Activated naive CD4-positive, alpha-beta T cell treated with anti-CD3 and anti-CD28 coated beads, Interleukin-2, amount 50 U/mL, for 72 hours (primary cell): ENCODE measurements at regions not wholly inside any gene's neighbourhood (a gene's known extent, or its start where the extent isn't known, plus 50 kb on each side); places are given as distances from the start of the nearest gene placed in this dataset.

Experiments
- ATAC-seq, 2 donors: fragments of 150-1000 bp; cut with Tn5 transposase; 2 replicates each; pipeline ENCODE4 v1.10.0; 2021; ENCODE audit warnings: mild to moderate bottlenecking in 2 of 2, moderate library complexity in 2 of 2
- DNase-seq, 2 donors: peaks; one replicate each; pipeline ENCODE4 v3.0.0; 2021 to 2022; ENCODE audit warnings: low spot score in 2 of 2
- H3K27ac Mint-ChIP-seq, 2 donors: one replicate each; pipeline ENCODE4 v1.8.0; 2022; ENCODE audit warnings: mild to moderate bottlenecking in 2 of 2, mixed read lengths in 2 of 2
- H3K36me3 Mint-ChIP-seq, 2 donors: one replicate each; pipeline ENCODE4 v1.8.0; 2022; ENCODE audit warnings: mixed read lengths in 2 of 2
- H3K9me3 Mint-ChIP-seq, 2 donors: one replicate each; pipeline ENCODE4 v1.8.0; 2022; ENCODE audit warnings: mixed read lengths in 2 of 2

- DNase-seq, result peak in 1 of 2 donors; percentile 18
- peak overlapping the region in 1 of 2 donors; percentile 86 for H3K27ac Mint-ChIP-seq
- H3K9me3 Mint-ChIP-seq, result peaks cover 18 to 22% of the 10 kb centered on the region in 2 donors
- peaks cover 15 to 20% of the 10 kb centered on the region in 2 donors for H3K36me3 Mint-ChIP-seq
- ATAC-seq, result no peak
These were observed 357.2 kb upstream of the GATB start for GRCh38 chr4:152117933-152118507.

- H3K9me3 Mint-ChIP-seq, result peaks cover 16 to 19% of the 10 kb centered on the region in 2 donors
- ATAC-seq (no peak), DNase-seq (peak in 1 of 2 donors; percentile 20)
- H3K36me3 Mint-ChIP-seq, result peaks cover 13 to 20% of the 10 kb centered on the region in 2 donors
- peak overlapping the region in 1 of 2 donors; percentile 86 for H3K27ac Mint-ChIP-seq
These were observed 356.7 kb upstream of the GATB start for GRCh38 chr4:152117520-152117919.

GRCh38 chr4:152117054-152117453, 356.2 kb upstream of the GATB start:
- Mint-ChIP-seq H3K9me3 (peaks cover 16 to 23% of the 10 kb centered on the region in 2 donors), H3K36me3 (peaks cover 13 to 20% of the 10 kb centered on the region in 2 donors), H3K27ac (peak overlapping the region; percentile 4 to 86)
- no peak for ATAC-seq
- peak in 1 of 2 donors; percentile 37 for DNase-seq

- Mint-ChIP-seq H3K9me3 (peaks cover 16 to 24% of the 10 kb centered on the region in 2 donors), H3K27ac (peak overlapping the region; percentile 86 to 97), H3K36me3 (peaks cover 13 to 20% of the 10 kb centered on the region in 2 donors)
- DNase-seq (peak in 1 of 2 donors; percentile 53), ATAC-seq (peak; percentile 19 to 32)
These were observed 355.0 kb upstream of the GATB start for GRCh38 chr4:152115794-152116193.

GRCh38 chr4:152115118-152115517, 354.3 kb upstream of the GATB start:
- H3K9me3 Mint-ChIP-seq, result peaks cover 16 to 24% of the 10 kb centered on the region in 2 donors
- H3K36me3 Mint-ChIP-seq, result peaks cover 13 to 20% of the 10 kb centered on the region in 2 donors
- DNase-seq, result peak in 1 of 2 donors; percentile 33
- H3K27ac Mint-ChIP-seq, result peak overlapping the region in 1 of 2 donors; percentile 86
- ATAC-seq, result no peak

GRCh38 chr4:152114562-152114961, 353.8 kb upstream of the GATB start:
- H3K9me3 Mint-ChIP-seq, result peaks cover 16 to 24% of the 10 kb centered on the region in 2 donors
- H3K36me3 Mint-ChIP-seq, result peaks cover 13 to 20% of the 10 kb centered on the region in 2 donors
- H3K27ac Mint-ChIP-seq, result peak overlapping the region in 1 of 2 donors; percentile 86
- DNase-seq (no peak), ATAC-seq (no peak)

- DNase-seq (no peak), ATAC-seq (peak; percentile 28 to 62)
- H3K27ac Mint-ChIP-seq, result peak overlapping the region in 1 of 2 donors; percentile 76
- peaks cover 13 to 20% of the 10 kb centered on the region in 2 donors for H3K36me3 Mint-ChIP-seq
- H3K9me3 Mint-ChIP-seq, result peaks cover 16 to 24% of the 10 kb centered on the region in 2 donors
These were observed 352.1 kb upstream of the GATB start for GRCh38 chr4:152112887-152113286.

GRCh38 chr4:152112190-152112589, 351.4 kb upstream of the GATB start:
- ATAC-seq, result no peak
- DNase-seq, result no peak
- H3K27ac Mint-ChIP-seq, result peak overlapping the region in 1 of 2 donors; percentile 76
- H3K36me3 Mint-ChIP-seq, result peaks cover 12 to 19% of the 10 kb centered on the region in 2 donors
- peaks cover 16 to 18% of the 10 kb centered on the region in 2 donors for H3K9me3 Mint-ChIP-seq

- Mint-ChIP-seq H3K36me3 (peaks cover 0 to 13% of the 10 kb centered on the region in 2 donors), H3K27ac (peak overlapping the region in 1 of 2 donors; percentile 36), H3K9me3 (peaks cover 3 to 4% of the 10 kb centered on the region in 2 donors)
- no peak for DNase-seq
- ATAC-seq, result peak in 1 of 2 donors; percentile 40
These were observed 350.0 kb upstream of the GATB start for GRCh38 chr4:152110780-152111179.

GRCh38 chr4:152109531-152110509, 349.0 kb upstream of the GATB start:
- DNase-seq (no peak), ATAC-seq (no peak)
- Mint-ChIP-seq H3K27ac (peak overlapping the region; percentile 36 to 66), H3K36me3 (peaks cover 0 to 8% of the 10 kb centered on the region in 2 donors), H3K9me3 (peaks cover 3 to 4% of the 10 kb centered on the region in 2 donors)

GRCh38 chr4:152107736-152108500, 347.1 kb upstream of the GATB start:
- H3K9me3 Mint-ChIP-seq, result peaks cover under 1 to 4% of the 10 kb centered on the region in 2 donors
- no peak for ATAC-seq
- peak overlapping the region in 1 of 2 donors; percentile 75 for H3K27ac Mint-ChIP-seq
- no peak for DNase-seq
- peaks cover 0 to 14% of the 10 kb centered on the region in 2 donors for H3K36me3 Mint-ChIP-seq

GRCh38 chr4:152106781-152107321, 346.0 kb upstream of the GATB start:
- Mint-ChIP-seq H3K36me3 (peaks cover under 1 to 15% of the 10 kb centered on the region in 2 donors), H3K27ac (peak overlapping the region; percentile 3 to 66), H3K9me3 (no peaks in the 10 kb centered on the region)
- no peak for DNase-seq
- no peak for ATAC-seq

- ATAC-seq (no peak), DNase-seq (no peak)
- no peaks in the 10 kb centered on the region for H3K9me3 Mint-ChIP-seq
- peak overlapping the region; percentile 51 to 66 for H3K27ac Mint-ChIP-seq
- H3K36me3 Mint-ChIP-seq, result peaks cover 6 to 22% of the 10 kb centered on the region in 2 donors
These were observed 345.4 kb upstream of the GATB start for GRCh38 chr4:152106113-152106763.

GRCh38 chr4:152104901-152105357, 344.1 kb upstream of the GATB start:
- peak overlapping the region; percentile 16 to 92 for H3K27ac Mint-ChIP-seq
- ATAC-seq, result no peak

GRCh38 chr4:152104356-152104755, 343.5 kb upstream of the GATB start:
- Mint-ChIP-seq H3K9me3 (peaks cover 0 to 10% of the 10 kb centered on the region in 2 donors), H3K27ac (peak overlapping the region; percentile 3 to 92), H3K36me3 (peaks cover 16 to 30% of the 10 kb centered on the region in 2 donors)
- no peak for DNase-seq
- no peak for ATAC-seq

More at GRCh38 chr4:152104901-152105357, 344.1 kb upstream of the GATB start:
- no peak for DNase-seq
- Mint-ChIP-seq H3K9me3 (peaks cover 0 to 10% of the 10 kb centered on the region in 2 donors), H3K36me3 (peaks cover 16 to 30% of the 10 kb centered on the region in 2 donors)
